GM11168 (cell line): ENCODE measurements at regions not wholly inside any gene's neighbourhood (a gene's known extent, or its start where the extent isn't known, plus 50 kb on each side); places are given as distances from the start of the nearest gene placed in this dataset.

Experiments
- in situ Hi-C: fragments of 300-500 bp; cut with MboI; formaldehyde crosslinking; loops from one replicate; pipeline ENCODE4 v1.12.0; 2022; ENCODE audit warnings: low sequenced_read_pairs; ENCODE audit not compliant: unreplicated experiment

DNA sequence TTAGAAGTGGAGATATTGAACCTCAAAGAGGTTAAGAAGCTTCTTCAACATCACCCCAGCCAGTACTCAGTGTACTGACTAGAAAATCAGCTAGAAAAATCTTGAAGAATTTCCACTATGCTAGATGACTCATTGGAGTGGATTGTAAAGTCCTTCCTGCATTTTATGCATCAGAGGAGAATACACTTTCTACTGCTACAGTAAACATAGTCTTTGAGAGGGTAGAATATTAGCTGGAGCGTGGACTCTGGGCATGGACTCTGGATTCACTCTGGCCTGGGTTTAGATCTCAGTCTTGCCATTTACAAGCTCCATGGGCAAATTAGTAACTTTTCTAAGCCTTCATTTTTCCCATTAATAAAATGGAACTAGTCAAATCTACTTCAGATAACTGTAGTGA is 215.9 kb downstream of the IRS1 start:
- in situ Hi-C loops = no loop called here

DNA sequence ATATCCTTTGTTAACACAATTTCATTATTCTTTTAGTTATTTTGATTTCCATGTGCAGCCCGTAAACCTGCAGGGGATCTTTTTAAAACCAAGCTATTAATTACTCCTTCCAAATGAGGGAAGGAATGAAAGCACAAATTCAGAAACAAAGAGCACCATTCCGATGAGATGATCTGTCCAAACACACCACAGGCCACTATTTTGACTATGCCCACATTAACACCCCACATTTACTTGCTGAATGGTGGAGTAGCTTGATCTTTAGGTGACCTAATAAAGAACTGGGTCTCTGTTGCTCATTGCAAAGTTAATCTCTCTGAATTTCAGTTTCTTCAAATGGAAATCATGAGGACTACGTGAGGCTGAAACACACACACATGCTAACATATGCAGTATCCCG is 218.0 kb downstream of the IRS1 start:
- in situ Hi-C loops = no loop called here

DNA sequence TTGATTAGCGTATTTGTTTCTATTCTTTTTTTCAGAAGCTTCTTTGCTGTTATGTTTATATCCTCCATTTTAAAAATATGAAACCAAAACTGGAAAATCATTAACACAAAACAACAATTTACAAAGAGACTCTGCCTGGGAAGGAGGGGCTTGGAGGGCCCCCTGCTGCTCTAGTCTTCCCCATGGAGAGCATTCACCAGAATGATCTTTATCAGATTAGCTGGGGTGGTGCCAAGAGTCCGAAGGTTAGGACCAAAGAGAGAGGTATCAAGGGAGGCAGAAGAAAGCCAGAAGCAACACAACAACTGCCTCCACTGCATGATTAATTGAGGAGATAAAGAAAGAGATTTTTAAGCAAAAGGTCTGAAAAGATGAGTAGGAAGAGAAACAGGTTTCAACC is 218.6 kb downstream of the IRS1 start:
- in situ Hi-C loops = no loop called here

DNA sequence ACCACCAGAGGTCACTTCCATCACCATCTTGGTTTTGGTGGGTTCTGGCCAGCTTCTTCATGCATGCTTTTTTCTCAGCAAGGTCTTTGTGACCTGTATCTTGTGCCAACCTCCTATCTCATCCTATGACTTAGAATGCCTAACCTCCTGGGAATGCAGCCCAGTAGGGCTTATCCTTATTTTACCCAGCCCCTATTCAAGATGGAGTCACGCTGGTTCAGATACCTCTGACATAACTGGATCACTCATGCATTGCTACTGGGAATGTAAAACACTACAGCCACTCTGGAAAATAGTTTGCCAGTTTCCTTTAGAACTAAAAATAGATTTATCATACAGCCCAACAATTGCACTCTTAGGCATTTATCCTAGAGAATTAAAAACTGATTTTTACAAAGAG is 219.2 kb downstream of the IRS1 start:
- in situ Hi-C loops = no loop called here

DNA sequence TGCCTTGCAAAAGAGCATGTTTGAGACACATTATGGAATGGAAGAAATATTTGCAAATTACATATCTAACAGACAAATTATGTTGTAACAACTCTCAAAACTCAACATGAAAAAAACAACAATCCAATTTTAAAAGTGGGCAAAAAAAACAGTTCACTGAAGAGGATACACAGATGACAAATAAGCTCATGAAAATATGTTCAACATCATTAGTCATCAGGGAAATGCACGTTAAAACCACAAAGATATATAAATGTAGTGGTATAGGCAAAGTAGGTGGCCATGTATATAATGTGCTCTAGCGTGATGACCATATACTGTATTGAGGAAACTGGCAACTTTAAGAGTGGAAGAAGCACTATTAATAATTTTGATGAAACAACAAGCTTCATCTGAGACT is 220.1 kb downstream of the IRS1 start:
- in situ Hi-C loops = no loop called here

DNA sequence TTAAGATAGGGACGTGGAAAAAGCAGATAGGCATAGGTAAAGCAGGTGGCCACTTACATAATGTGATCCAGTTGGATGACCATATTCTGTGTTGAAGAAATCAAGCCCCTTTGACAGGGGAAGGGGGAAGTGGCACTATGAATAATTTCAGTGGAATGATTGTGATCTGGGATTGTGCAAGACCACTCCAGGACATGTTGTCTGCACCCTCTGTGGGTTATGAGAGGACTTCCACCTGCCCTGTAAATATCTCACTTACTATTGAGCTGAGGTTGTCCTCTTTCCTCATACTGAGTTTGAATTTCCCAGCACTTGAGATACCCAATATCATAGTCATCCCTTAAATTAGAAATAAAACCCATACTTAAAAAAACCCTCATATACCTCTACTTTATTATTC is 220.7 kb downstream of the IRS1 start:
- in situ Hi-C loops = no loop called here

DNA sequence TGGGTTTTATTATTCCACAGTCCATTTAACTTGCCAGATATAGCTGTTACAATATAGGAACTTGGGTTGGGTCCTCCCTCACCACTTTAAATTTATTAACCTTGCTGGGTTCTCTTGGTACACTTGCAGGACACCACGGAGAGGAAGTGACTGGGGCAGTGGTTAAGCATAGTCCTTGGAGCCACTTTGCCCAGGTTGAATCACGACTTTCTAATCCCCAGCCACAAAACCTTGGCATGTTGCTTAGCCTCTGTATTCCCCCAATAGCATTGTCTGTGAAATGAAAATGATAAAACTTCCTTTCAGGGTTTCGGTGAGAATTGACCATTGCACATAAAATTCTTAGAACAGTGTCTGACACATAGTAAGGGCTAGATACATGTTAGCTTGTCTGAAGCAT is 221.2 kb downstream of the IRS1 start:
- in situ Hi-C loops = no loop called here

DNA sequence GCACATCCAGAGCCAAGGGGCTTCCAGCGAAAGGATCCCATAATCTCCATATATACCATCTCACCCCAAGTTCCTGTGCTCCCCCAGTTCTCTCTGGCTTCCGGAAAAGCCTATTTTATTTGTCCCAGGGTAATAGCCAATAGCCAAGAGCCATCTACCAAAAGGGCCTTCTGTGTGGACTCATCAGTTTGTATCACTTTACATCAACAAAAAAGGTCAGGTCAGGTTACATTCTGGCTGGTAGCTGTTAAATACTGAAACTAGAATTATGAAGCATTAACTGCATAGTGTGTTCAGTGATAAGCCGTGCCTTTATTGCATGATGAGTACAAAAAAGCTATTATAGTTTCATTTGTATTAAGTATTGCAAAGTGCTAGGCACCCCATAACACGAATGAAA is 223.7 kb downstream of the IRS1 start:
- in situ Hi-C loops = no loop called here

DNA sequence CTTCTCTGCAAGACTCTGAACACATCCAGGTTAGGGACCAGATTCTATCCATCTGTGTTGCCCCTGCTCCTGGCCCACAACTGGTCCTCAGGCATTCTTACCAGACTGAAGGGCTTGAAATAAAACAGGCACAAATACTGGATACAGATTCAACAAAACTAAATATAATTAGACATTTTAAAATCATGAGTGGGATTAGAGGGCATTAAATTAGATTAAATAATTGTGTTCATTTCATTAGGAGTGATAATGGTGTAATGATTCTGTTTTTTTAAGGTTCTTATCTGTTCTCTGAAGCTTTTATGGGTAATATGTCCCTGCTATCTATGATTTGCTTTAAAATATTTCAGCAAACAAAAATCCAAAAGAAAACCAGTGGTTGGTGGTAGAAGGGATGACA is 226.5 kb downstream of the IRS1 start:
- in situ Hi-C loops = no loop called here

DNA sequence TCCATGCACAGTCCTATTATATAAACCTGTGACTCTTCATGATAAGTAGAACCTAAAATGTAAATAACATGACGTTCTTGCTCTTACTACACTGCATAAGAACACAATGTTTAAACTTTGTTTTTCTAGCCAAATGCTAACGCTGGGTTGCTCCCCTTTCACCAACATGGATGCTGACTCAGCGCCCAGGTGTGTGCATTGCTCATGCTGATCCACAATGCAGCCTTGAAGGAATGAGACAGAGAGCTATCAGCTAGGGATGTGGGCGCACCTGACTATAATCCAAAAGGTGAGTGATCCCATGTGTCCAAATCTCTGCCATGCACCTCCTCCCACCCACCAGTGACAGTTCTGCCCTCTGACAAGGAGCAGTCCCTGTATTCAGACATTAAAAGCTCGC is 235.0 kb downstream of the IRS1 start:
- in situ Hi-C loops = no loop called here

DNA sequence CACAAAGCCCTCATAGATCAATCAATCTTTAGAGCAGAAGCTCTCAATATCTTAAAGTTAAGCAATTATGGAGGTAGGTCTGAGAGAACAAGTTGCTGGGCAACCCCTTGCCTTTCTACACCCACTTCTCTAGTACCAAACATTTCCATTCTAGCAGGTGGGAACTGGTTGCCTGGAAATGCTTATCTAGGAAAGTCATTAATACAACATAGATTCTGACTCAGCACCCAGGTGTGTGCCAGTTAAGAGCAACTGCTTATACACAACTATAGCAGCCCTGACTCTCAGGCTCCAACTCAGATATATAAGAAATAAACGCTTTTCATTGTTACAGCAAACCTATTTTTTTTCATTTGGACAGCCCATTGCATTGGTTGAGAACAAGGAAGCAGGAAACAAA is 237.7 kb downstream of the IRS1 start:
- in situ Hi-C loops = no loop called here

DNA sequence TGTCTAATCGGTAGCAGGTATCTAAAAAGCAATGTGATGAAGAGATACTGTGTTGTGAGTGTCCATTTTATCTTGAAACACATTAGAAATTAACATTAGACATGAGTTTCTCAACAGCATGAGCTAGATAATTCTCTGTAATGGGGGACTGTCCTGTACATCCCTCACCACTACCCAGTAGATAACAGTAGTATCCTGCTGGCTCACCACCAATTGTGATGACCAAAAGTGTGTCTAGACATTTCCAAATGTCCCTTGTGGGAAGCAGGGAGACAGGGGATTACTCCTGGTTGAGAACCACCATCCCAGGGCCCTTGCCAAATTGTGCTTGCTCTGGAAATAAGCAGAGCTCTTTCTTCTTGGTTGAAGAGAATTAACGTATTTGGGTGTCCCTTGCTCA is 239.3 kb downstream of the IRS1 start:
- in situ Hi-C loops = no loop called here

DNA sequence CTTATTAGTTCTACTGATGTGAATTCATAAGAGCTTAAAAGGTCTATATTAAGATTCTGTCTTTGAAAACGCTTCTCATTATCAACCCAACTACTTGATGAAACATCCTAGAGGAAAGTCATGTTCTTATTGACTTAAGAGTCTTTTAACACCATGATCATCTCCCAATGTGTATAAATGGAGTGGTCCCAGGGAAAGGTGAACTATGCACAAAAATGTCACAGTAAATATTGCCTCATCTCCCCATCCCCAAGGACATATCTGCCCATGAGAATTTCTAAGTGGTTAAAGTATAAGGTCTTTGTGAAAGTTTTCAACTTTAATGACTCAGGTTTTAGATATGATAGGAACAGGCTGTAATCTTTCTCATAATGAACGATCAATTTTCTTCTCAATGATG is 240.1 kb downstream of the IRS1 start:
- in situ Hi-C loops = no loop called here

DNA sequence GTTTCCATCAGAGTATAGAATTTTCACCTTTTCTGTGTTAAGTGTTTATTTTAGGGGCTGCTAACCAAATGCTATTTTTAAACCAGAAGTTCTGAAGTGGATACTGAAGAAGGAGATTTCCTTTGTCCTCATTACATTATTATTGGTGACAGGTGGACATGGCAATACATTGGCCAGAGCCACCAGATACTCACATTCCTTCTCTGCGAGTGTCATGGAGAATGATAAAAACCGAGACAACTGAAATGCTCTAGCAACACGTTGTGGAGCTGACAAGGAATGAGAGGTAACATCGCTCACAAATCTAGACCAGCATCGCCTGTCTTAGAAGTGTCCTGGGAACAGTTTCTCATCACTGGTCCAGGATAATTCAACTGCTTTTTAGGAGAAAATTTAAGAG is 241.2 kb downstream of the IRS1 start:
- in situ Hi-C loops = no loop called here

DNA sequence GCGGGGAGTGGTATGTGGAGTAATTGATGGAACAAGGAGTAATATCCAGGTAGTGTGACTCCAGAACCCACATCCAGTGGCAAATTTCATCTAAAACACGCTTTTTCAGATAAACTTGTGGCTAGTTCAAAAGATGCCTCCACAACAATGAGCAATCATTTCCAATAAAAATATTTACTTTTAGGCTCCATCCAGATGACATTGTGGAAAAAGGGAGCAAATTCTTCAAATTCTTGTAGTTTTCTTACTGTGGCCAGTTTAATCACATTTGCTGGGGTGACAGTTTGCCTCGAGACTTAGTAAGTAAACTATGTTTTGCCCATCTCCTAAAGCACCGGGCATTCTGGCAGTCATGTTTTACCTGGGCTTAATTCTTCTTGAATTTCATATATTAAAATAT is 243.6 kb downstream of the IRS1 start:
- in situ Hi-C loops = no loop called here

DNA sequence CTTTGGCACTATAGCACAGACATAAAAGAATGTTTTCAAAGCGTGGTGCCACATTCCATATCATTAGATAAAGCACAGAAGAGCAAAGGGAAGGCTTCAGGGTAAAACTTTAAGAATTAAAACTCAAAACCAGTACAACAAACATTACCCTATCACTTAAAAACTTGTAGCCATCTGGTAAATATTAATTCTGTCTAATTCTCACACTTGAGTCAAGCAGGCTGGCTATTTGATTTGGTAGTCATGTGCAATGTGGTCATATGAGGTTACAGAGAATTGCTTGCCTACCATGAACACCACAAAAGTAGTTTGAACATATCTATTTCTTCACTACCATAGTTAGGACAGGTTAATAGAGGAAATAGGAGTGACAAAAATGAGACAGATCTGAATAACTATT is 244.9 kb downstream of the IRS1 start:
- in situ Hi-C loops = no loop called here

DNA sequence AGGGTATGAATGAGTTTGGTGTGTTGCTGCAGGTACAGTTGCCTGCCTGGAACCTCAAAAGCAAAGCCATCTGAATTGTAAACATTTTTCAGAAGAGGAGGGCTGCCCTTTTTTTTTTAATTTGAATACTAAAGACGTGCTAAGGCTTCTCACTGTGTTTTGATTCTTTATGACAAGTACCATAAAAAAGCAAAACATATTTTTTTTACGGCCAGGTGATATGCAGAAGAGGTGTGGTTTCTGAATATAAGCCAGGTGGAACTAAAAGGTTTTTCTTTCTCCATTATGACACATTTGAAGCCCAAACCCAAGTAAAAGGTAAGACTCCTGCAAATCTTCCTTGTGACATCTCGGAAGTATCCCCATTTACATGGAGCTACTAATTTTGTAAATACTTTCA is 246.3 kb downstream of the IRS1 start:
- in situ Hi-C loops = no loop called here

DNA sequence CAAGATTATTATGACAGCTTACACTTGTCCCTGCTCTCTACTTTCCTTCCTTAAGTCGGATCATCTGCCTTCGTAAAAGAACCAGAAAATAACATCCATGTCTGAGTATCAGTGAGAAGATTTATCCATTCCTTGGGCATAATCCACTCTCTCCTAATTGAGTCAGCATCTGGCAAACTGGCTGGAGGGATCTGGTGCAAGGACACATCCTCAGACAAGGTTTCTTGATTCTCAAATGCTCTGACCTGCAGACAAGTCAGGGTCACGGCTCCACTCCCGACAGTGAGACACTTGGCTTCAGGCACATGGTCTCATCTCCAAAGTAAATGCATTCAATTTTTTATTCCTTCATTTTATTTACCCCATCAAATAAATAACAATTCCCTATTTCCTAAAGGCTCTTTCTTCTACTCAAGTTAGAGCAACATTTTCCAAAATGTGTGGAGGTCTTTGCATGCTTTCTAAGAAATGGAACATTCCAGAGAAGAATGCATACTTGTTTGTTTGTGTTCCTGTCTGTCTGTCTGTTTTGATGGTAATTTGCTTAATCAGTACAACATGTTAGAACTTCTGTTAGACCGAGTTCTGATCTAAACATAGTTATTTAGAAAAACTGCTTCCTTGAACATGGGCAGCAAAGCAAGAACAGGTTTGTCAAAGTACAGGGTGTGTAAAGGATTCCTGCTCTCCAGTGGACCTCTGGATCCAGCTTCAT is 246.9 kb downstream of the IRS1 start:
- in situ Hi-C loops = no loop called here

DNA sequence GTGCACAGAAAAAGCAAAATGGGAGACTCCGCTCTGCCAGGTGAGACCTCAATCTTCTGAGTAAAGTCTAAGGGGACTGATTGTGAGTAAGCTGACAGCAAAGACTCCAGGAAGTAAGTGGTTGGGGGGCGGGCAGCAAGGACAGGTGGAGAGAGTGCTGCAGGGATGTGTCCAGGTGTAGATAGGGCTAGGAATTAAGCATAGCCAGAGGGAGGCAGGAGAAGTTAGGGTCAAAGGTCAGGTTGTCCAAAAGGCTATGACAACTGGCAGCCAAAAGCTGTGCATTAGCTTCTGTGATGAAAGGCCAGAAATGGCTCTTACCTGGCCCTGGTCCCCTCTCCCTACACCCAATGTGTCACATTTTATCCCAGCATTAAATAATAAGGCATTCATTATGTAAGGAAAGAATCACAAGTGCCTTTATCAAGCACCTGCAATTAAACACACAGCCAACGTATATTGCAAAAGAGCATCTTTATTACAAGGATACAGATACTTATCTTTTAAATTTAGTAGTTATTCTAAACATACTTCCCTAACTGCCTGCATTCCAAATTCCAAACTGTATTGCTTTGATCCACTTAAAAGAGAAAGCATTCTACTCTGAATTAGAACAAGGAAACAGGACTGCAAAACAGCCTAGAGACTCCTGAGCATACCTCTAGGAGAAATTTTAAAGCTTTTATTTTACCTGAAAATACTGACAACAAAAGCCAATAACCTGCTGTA is 247.9 kb downstream of the IRS1 start:
- in situ Hi-C loops = no loop called here

DNA sequence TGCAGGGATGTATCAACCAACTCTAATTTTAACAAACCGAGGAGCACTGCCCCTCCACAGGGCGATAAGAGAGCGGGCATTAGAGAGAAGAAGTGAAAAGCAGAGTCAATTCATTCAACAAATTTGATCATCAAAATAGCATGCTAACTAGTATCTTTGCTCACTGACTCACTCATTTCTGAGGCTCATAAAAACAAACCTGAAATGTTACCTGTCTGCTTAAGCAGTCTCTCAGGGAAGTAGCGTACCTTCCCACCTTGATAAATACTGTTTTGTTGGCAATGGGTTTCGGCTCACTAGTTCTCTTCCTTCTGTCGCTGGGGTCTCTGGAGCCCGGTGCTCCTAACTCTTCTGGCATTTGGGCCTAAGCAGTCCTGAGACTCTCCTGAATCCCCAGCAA is 248.8 kb downstream of the IRS1 start:
- in situ Hi-C loops = no loop called here

DNA sequence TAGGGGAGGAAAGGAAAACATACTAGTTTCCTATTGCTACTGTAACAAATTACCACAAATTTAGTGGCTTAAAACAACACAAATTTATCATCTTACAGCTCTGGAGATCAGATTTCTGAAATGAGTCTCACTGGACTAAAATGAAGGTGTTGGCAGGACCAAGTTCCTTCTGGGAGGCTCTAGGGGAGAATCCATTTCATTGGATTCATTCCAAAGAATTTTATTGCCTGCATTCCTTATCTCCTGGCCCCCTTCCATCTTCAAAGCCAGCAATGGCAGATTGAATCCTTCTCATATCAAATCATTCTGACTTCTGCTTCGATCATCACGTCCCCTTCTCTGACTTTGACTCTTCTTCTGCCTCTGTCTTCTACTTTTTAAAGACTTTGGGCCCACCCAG is 250.9 kb downstream of the IRS1 start:
- in situ Hi-C loops = no loop called here

DNA sequence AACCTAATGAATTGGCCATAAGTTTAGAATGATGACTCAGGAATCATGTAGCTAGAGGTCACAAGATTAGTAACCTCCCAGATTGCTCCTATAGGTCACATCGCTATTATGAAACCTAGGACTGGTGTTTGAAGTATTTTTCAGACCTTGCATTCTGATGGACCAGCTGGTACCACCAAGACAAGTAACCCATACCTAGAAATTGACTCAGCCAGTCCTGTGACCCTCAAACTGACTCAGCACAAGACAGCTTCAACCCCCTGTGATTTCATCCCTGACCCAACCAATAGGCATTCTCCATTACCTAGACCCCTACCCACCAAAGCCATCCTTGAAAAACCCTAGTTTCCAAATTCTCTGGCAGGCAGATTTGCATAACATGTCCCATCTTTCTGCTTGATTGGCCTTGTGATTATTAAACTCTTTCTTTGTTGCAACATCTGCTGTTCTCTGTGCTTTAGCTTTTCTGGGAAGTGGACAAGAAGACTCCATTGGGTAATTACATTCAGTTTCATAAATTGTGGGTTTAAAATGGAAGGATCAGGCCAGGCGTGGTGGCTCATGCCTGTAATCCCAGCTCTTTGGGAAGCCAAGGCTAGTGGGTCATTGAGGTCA is 254.9 kb downstream of the IRS1 start:
- in situ Hi-C loops = no loop called here
